ENCODE measurements at regions not wholly inside any gene's neighbourhood (a gene's known extent, or its start where the extent isn't known, plus 50 kb on each side); places are given as distances from the start of the nearest gene placed in this dataset.

DNA sequence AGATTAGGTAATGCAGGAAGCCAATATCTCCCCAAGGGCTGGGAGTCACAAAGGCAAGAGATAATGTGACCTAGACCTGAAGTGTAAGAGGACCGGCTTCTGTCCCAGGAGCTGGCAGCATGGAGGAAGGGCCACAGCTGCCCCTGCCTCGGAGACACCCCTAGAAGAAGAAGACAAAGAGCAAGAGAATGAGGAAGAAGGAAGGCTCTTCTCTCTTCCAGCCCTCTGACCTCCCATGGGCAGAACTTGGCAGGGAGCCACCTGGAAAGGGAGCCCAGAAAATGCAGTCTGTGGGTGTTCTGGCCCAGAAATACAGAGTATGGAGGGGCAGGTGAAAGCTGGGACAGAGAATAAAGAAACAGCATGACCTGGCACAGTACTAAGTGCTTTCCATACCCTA, 151.0 kb downstream of the C5orf15 start:
- Histone ChIP-seq H3K4me2 (ENCODE audit: low read depth, low read length, poor library complexity, severe bottlenecking) (no peak overlapping the region), H2AFZ (ENCODE audit: low read length) (no peak overlapping the region), H3K36me3 (ENCODE audit: insufficient read depth, low read length) (no peaks in the 10 kb centered on the region), H3K27me3 (ENCODE audit: insufficient read depth, low read length, poor library complexity, severe bottlenecking) (no peaks in the 10 kb centered on the region), H3F3A (ENCODE audit: low read depth) (no peaks in the 10 kb centered on the region), H3K4me3 (ENCODE audit: low read length, poor library complexity, severe bottlenecking) (no peak overlapping the region), H3K9ac (ENCODE audit: low read depth, low read length, poor library complexity, severe bottlenecking) (no peak overlapping the region), H3K4me1 (ENCODE audit: insufficient read depth, low read length, poor library complexity, severe bottlenecking) (no peaks in the 10 kb centered on the region), H3K9me3 (ENCODE audit: insufficient read depth, low read depth, low read length) (no peaks in the 10 kb centered on the region), H3K9me2 (replicated peaks; ENCODE audit: low read depth, low read length) (no peaks in the 10 kb centered on the region), H3K79me2 (ENCODE audit: insufficient read depth, low read length) (no peaks in the 10 kb centered on the region), H4K20me1 (ENCODE audit: insufficient read depth, low read length, poor library complexity, severe bottlenecking) (no peaks in the 10 kb centered on the region)
- TF ChIP-seq, protein P1, sequence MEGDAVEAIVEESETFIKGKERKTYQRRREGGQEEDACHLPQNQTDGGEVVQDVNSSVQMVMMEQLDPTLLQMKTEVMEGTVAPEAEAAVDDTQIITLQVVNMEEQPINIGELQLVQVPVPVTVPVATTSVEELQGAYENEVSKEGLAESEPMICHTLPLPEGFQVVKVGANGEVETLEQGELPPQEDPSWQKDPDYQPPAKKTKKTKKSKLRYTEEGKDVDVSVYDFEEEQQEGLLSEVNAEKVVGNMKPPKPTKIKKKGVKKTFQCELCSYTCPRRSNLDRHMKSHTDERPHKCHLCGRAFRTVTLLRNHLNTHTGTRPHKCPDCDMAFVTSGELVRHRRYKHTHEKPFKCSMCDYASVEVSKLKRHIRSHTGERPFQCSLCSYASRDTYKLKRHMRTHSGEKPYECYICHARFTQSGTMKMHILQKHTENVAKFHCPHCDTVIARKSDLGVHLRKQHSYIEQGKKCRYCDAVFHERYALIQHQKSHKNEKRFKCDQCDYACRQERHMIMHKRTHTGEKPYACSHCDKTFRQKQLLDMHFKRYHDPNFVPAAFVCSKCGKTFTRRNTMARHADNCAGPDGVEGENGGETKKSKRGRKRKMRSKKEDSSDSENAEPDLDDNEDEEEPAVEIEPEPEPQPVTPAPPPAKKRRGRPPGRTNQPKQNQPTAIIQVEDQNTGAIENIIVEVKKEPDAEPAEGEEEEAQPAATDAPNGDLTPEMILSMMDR (conservative IDR thresholded peaks at IDR 0.05; ENCODE audit: low read length), result no peak
- no peak for TF ChIP-seq EZH2phosphoT487 (IDR thresholded peaks at IDR 0.05; ENCODE audit: borderline replicate concordance)

DNA sequence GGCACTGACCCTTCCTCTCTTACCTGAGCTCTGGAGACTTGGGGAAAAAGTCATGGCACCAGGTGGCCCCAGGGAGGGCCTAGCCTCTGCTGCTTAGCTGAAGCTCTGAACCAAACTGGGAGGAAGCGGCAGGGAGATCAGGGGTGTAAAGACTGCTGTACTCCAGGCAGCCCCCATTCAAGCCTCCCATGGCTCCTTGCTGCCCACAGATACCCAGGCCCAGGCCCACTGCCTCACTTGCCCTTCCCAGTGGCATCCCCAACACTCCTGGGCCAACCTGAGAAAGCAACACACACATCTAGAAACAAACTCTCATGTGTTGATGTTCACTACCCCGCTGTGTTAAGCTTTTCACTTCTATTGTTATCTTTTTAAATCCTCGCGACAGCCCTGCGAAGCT, 151.6 kb downstream of the C5orf15 start:
- TF ChIP-seq, protein P1 (conservative IDR thresholded peaks at IDR 0.05; ENCODE audit: low read length), result no peak
- no peak for TF ChIP-seq EZH2phosphoT487 (IDR thresholded peaks at IDR 0.05; ENCODE audit: borderline replicate concordance)

DNA sequence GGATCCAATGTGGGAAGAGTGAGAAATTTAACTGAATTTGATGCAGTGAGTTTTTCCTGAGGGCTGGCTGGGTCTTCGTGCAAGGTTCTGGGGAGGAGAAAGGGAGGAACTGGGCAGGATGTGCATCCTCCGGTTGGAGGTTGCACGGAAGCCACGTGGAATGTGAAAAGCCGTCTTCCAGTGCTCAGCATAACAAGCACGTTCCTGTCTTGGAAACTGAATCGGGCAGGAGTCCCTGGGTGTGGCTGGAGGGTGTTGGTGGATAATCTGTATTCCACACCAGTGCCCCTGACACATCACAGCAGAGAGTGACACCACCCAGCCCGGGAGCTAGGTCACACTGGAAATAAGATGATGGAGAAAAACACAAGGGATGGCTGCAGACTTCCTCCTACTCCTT, 154.3 kb downstream of the C5orf15 start:
- no peaks in the 10 kb centered on the region for H3K9me2 ChIP-seq (replicated peaks; ENCODE audit: low read depth, low read length)
- no peaks in the 10 kb centered on the region for H3K9me3 ChIP-seq (ENCODE audit: insufficient read depth, low read depth, low read length)
- no peaks in the 10 kb centered on the region for H3K36me3 ChIP-seq (ENCODE audit: insufficient read depth, low read length)
- H3K4me3 ChIP-seq (ENCODE audit: low read length, poor library complexity, severe bottlenecking), result no peak overlapping the region
- H3K9ac ChIP-seq (ENCODE audit: low read depth, low read length, poor library complexity, severe bottlenecking), result no peak overlapping the region
- no peaks in the 10 kb centered on the region for H3K4me1 ChIP-seq (ENCODE audit: insufficient read depth, low read length, poor library complexity, severe bottlenecking)
- H4K20me1 ChIP-seq (ENCODE audit: insufficient read depth, low read length, poor library complexity, severe bottlenecking), result no peaks in the 10 kb centered on the region
- no peak for TF ChIP-seq EZH2phosphoT487 (IDR thresholded peaks at IDR 0.05; ENCODE audit: borderline replicate concordance)
- TF ChIP-seq, protein P1 (conservative IDR thresholded peaks at IDR 0.05; ENCODE audit: low read length), result no peak
- no peaks in the 10 kb centered on the region for H3K27me3 ChIP-seq (ENCODE audit: insufficient read depth, low read length, poor library complexity, severe bottlenecking)
- H3K4me2 ChIP-seq (ENCODE audit: low read depth, low read length, poor library complexity, severe bottlenecking), result no peak overlapping the region
- no peak overlapping the region for H2AFZ ChIP-seq (ENCODE audit: low read length)
- H3F3A ChIP-seq (ENCODE audit: low read depth), result no peaks in the 10 kb centered on the region
- no peaks in the 10 kb centered on the region for H3K79me2 ChIP-seq (ENCODE audit: insufficient read depth, low read length)

More for the DNA sequence above, 151.6 kb downstream of the C5orf15 start:
- no peaks in the 10 kb centered on the region for H3F3A ChIP-seq (ENCODE audit: low read depth)
- H3K4me2 ChIP-seq (ENCODE audit: low read depth, low read length, poor library complexity, severe bottlenecking), result no peak overlapping the region
- H3K9ac ChIP-seq (ENCODE audit: low read depth, low read length, poor library complexity, severe bottlenecking), result no peak overlapping the region
- no peak overlapping the region for H3K4me3 ChIP-seq (ENCODE audit: low read length, poor library complexity, severe bottlenecking)
- H3K4me1 ChIP-seq (ENCODE audit: insufficient read depth, low read length, poor library complexity, severe bottlenecking), result no peaks in the 10 kb centered on the region
- no peaks in the 10 kb centered on the region for H3K36me3 ChIP-seq (ENCODE audit: insufficient read depth, low read length)
- H2AFZ ChIP-seq (ENCODE audit: low read length), result no peak overlapping the region
- H4K20me1 ChIP-seq (ENCODE audit: insufficient read depth, low read length, poor library complexity, severe bottlenecking), result no peaks in the 10 kb centered on the region
- no peaks in the 10 kb centered on the region for H3K27me3 ChIP-seq (ENCODE audit: insufficient read depth, low read length, poor library complexity, severe bottlenecking)
- no peaks in the 10 kb centered on the region for H3K79me2 ChIP-seq (ENCODE audit: insufficient read depth, low read length)
- no peaks in the 10 kb centered on the region for H3K9me3 ChIP-seq (ENCODE audit: insufficient read depth, low read depth, low read length)
- no peaks in the 10 kb centered on the region for H3K9me2 ChIP-seq (replicated peaks; ENCODE audit: low read depth, low read length)
